22Rv1 (cell line): ENCODE measurements at regions not wholly inside any gene's neighbourhood (a gene's known extent, or its start where the extent isn't known, plus 50 kb on each side); places are given as distances from the start of the nearest gene placed in this dataset.

Experiments used
- CTCF ChIP-seq: fragments of 450-650 bp; IDR thresholded peaks from 2 replicates; pipeline ENCODE4 v1.5.1; 2017; ENCODE audit warnings: mild to moderate bottlenecking
- ZFX ChIP-seq: fragments of 450-650 bp; IDR thresholded peaks from 2 replicates; pipeline ENCODE4 v1.6.1; 2017; ENCODE audit warnings: antibody characterized with exemption, borderline replicate concordance

GRCh38 chr9:1328341-1328740, 278.2 kb downstream of the DMRT2 start:
- TF ChIP-seq CTCF (no peak), ZFX (no peak)
